ENCODE measurements at regions not wholly inside any gene's neighbourhood (a gene's known extent, or its start where the extent isn't known, plus 50 kb on each side); places are given as distances from the start of the nearest gene placed in this dataset.

DNA sequence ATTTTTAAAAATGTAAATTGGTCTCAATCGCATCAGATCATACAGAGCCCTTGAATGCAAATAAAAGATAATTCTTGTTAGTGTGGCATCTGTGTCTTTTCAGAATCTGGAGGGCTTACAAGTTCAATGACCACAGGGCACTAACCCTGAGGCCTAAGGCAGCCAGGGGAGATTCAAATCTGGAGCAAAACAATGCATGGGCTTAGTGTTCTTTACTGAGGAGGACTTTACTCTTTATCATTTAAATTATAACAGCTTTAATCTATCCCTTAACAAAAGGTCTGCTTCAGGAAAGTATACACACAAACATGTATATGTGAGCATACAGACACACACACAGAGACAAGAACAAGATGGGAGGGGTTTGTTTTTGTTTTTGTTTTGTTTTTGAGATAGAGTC, 51.0 kb upstream of the NSUN7 start:
- no peak overlapping the region for H3K27ac Mint-ChIP-seq (ENCODE audit: unreplicated experiment)
- CTCF ChIA-PET, result interaction anchor here (0.6 kb wide), 1 partner anchor 23 kb away, joined by 4 read pairs; no protein-coding TSS in a partner anchor
- TF ChIP-seq, protein P1, sequence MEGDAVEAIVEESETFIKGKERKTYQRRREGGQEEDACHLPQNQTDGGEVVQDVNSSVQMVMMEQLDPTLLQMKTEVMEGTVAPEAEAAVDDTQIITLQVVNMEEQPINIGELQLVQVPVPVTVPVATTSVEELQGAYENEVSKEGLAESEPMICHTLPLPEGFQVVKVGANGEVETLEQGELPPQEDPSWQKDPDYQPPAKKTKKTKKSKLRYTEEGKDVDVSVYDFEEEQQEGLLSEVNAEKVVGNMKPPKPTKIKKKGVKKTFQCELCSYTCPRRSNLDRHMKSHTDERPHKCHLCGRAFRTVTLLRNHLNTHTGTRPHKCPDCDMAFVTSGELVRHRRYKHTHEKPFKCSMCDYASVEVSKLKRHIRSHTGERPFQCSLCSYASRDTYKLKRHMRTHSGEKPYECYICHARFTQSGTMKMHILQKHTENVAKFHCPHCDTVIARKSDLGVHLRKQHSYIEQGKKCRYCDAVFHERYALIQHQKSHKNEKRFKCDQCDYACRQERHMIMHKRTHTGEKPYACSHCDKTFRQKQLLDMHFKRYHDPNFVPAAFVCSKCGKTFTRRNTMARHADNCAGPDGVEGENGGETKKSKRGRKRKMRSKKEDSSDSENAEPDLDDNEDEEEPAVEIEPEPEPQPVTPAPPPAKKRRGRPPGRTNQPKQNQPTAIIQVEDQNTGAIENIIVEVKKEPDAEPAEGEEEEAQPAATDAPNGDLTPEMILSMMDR (IDR thresholded peaks at IDR 0.05; ENCODE audit: unreplicated experiment), result no peak
- no peaks in the 10 kb centered on the region for H3K9me3 Mint-ChIP-seq (ENCODE audit: low read depth, unreplicated experiment)
- H3K27me3 Mint-ChIP-seq (ENCODE audit: unreplicated experiment), result no peaks in the 10 kb centered on the region
- H3K4me3 Mint-ChIP-seq (ENCODE audit: low read depth, unreplicated experiment), result no peak overlapping the region
- DNase-seq, result no peak
- H3K36me3 Mint-ChIP-seq (ENCODE audit: insufficient read depth, unreplicated experiment), result no peaks in the 10 kb centered on the region
- no TSS peak for BruUV-seq (replicated peaks)
- intact Hi-C loops (cut with micrococcal nuclease; ENCODE audit: unreplicated experiment), result no loop called here
- peaks cover 11% of the 10 kb centered on the region for H3K4me1 Mint-ChIP-seq (ENCODE audit: low read depth, unreplicated experiment)

- DNase-seq, result no peak
- H3K4me3 Mint-ChIP-seq (ENCODE audit: low read depth, unreplicated experiment), result no peak overlapping the region
- CTCF ChIA-PET, result no interaction called here
Measured at GRCh38 chr4:40699648-40700047, 50.1 kb upstream of the NSUN7 start.

More at GRCh38 chr4:40699648-40700047, 50.1 kb upstream of the NSUN7 start:
- Mint-ChIP-seq H3K4me1 (ENCODE audit: low read depth, unreplicated experiment) (peaks cover 11% of the 10 kb centered on the region), H3K36me3 (ENCODE audit: insufficient read depth, unreplicated experiment) (no peaks in the 10 kb centered on the region), H3K27me3 (ENCODE audit: unreplicated experiment) (no peaks in the 10 kb centered on the region), H3K27ac (ENCODE audit: unreplicated experiment) (no peak overlapping the region), H3K9me3 (ENCODE audit: low read depth, unreplicated experiment) (no peaks in the 10 kb centered on the region)
- TF ChIP-seq, protein P1 (IDR thresholded peaks at IDR 0.05; ENCODE audit: unreplicated experiment), result no peak
- intact Hi-C loops (cut with micrococcal nuclease; ENCODE audit: unreplicated experiment), result loop anchor here (5.0 kb wide), 1 partner anchor 72 kb away; the partner anchor contains the start of gene RBM47
- BruUV-seq (replicated peaks), result no TSS peak
